ENCODE measurements at regions not wholly inside any gene's neighbourhood (a gene's known extent, or its start where the extent isn't known, plus 50 kb on each side); places are given as distances from the start of the nearest gene placed in this dataset.

GRCh38 chr5:38018016-38018415 lies 178.2 kb upstream of the GDNF start:
- Histone ChIP-seq H3K4me2 (ENCODE audit: low read length) (no peak overlapping the region), H3K9ac (ENCODE audit: low read length) (no peak overlapping the region), H3K27me3 (ENCODE audit: insufficient read depth, low read length) (no peaks in the 10 kb centered on the region), H3K36me3 (ENCODE audit: insufficient read depth, low read length) (no peaks in the 10 kb centered on the region), H2AFZ (ENCODE audit: low read length) (no peak overlapping the region), H3K9me3 (ENCODE audit: low read length) (no peaks in the 10 kb centered on the region), H3K4me3 (ENCODE audit: low read depth, low read length, poor library complexity, severe bottlenecking) (no peak overlapping the region), H3F3A (ENCODE audit: insufficient read depth, low read length) (no peaks in the 10 kb centered on the region), H4K20me1 (ENCODE audit: insufficient read depth, low read length) (no peaks in the 10 kb centered on the region), H3K27ac (ENCODE audit: low read depth, low read length, poor library complexity, severe bottlenecking) (no peak overlapping the region), H3K4me1 (ENCODE audit: insufficient read depth, low read length, severe bottlenecking) (no peaks in the 10 kb centered on the region), H3K9me2 (ENCODE audit: low read depth, low read length) (no peaks in the 10 kb centered on the region), H3K79me2 (ENCODE audit: insufficient read depth, low read length) (no peaks in the 10 kb centered on the region)
- TF ChIP-seq, protein P1, sequence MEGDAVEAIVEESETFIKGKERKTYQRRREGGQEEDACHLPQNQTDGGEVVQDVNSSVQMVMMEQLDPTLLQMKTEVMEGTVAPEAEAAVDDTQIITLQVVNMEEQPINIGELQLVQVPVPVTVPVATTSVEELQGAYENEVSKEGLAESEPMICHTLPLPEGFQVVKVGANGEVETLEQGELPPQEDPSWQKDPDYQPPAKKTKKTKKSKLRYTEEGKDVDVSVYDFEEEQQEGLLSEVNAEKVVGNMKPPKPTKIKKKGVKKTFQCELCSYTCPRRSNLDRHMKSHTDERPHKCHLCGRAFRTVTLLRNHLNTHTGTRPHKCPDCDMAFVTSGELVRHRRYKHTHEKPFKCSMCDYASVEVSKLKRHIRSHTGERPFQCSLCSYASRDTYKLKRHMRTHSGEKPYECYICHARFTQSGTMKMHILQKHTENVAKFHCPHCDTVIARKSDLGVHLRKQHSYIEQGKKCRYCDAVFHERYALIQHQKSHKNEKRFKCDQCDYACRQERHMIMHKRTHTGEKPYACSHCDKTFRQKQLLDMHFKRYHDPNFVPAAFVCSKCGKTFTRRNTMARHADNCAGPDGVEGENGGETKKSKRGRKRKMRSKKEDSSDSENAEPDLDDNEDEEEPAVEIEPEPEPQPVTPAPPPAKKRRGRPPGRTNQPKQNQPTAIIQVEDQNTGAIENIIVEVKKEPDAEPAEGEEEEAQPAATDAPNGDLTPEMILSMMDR (IDR thresholded peaks at IDR 0.05; ENCODE audit: low read length), result no peak
- TF ChIP-seq EZH2 (IDR thresholded peaks at IDR 0.05; ENCODE audit: borderline replicate concordance, low read length), result no peak

DNA sequence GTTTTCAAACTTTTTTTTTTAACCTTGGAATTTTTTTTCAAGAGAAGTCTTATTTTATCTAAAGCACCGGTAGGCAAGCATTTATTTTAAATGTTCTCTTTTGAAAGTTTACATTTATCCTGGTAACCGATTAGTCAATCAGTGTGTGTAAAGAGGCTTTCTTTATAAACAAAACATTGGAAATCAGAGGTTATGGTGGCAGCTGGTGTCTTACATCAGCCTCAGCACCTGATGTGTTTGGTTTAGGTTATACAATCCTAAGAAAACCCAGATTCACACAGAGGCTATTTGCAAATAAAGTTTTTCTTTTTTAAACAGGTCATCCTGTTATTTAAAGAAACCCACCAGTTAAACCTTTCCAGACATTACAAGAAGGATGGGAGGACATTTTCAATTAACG lies 173.3 kb upstream of the GDNF start:
- H3K9me2 ChIP-seq (ENCODE audit: low read depth, low read length), result no peaks in the 10 kb centered on the region
- H3K4me2 ChIP-seq (ENCODE audit: low read length), result no peak overlapping the region
- no peaks in the 10 kb centered on the region for H3K9me3 ChIP-seq (ENCODE audit: low read length)
- H3K4me1 ChIP-seq (ENCODE audit: insufficient read depth, low read length, severe bottlenecking), result no peaks in the 10 kb centered on the region
- no peaks in the 10 kb centered on the region for H4K20me1 ChIP-seq (ENCODE audit: insufficient read depth, low read length)
- H3F3A ChIP-seq (ENCODE audit: insufficient read depth, low read length), result no peaks in the 10 kb centered on the region
- no peak overlapping the region for H3K27ac ChIP-seq (ENCODE audit: low read depth, low read length, poor library complexity, severe bottlenecking)
- peaks cover 3% of the 10 kb centered on the region; the same call in 1 of the 2 replicates for H3K27me3 ChIP-seq (ENCODE audit: insufficient read depth, low read length)
- H3K36me3 ChIP-seq (ENCODE audit: insufficient read depth, low read length), result no peaks in the 10 kb centered on the region
- no peak overlapping the region for H2AFZ ChIP-seq (ENCODE audit: low read length)
- no peak overlapping the region for H3K4me3 ChIP-seq (ENCODE audit: low read depth, low read length, poor library complexity, severe bottlenecking)
- TF ChIP-seq, protein P1 (IDR thresholded peaks at IDR 0.05; ENCODE audit: low read length), result no peak
- no peak for TF ChIP-seq EZH2 (IDR thresholded peaks at IDR 0.05; ENCODE audit: borderline replicate concordance, low read length)
- no peak overlapping the region for H3K9ac ChIP-seq (ENCODE audit: low read length)
- no peaks in the 10 kb centered on the region for H3K79me2 ChIP-seq (ENCODE audit: insufficient read depth, low read length)

DNA sequence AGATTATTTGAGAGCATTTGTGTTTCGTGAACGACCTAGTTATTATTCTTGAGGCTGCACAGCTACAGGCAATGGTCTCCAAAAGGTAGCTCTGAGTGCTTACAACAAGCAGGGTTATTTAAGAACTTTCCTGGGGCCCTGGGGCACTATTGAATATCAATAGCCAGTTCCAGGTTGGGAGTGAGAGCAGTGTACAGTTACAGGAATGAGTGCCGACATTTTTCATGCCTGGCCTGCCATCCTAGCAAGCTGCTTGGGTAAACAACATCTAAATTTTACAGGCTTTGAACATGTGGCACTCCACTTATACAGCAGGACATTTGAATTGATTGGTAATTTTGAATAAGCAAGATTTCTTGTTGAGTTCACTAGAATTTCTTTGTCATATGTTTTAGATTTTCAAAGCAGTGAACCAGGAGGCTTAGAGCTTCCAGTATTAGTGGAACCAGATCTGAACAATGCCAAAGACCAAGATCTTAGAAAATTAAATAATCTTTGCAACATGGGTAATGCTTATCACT lies 171.9 kb upstream of the GDNF start:
- no peaks in the 10 kb centered on the region for H3K79me2 ChIP-seq (ENCODE audit: insufficient read depth, low read length)
- H3K27ac ChIP-seq (ENCODE audit: low read depth, low read length, poor library complexity, severe bottlenecking), result no peak overlapping the region
- H3K27me3 ChIP-seq (ENCODE audit: insufficient read depth, low read length), result peaks cover 3% of the 10 kb centered on the region; the same call in 1 of the 2 replicates
- H3K9ac ChIP-seq (ENCODE audit: low read length), result no peak overlapping the region
- H2AFZ ChIP-seq (ENCODE audit: low read length), result no peak overlapping the region
- no peaks in the 10 kb centered on the region for H3K36me3 ChIP-seq (ENCODE audit: insufficient read depth, low read length)
- H3K9me3 ChIP-seq (ENCODE audit: low read length), result no peaks in the 10 kb centered on the region
- no peak overlapping the region for H3K4me2 ChIP-seq (ENCODE audit: low read length)
- TF ChIP-seq EZH2 (IDR thresholded peaks at IDR 0.05; ENCODE audit: borderline replicate concordance, low read length), result no peak
- TF ChIP-seq, protein P1 (IDR thresholded peaks at IDR 0.05; ENCODE audit: low read length), result no peak
- no peaks in the 10 kb centered on the region for H4K20me1 ChIP-seq (ENCODE audit: insufficient read depth, low read length)
- H3K4me3 ChIP-seq (ENCODE audit: low read depth, low read length, poor library complexity, severe bottlenecking), result no peak overlapping the region
- no peaks in the 10 kb centered on the region for H3F3A ChIP-seq (ENCODE audit: insufficient read depth, low read length)
- H3K9me2 ChIP-seq (ENCODE audit: low read depth, low read length), result no peaks in the 10 kb centered on the region
- no peaks in the 10 kb centered on the region for H3K4me1 ChIP-seq (ENCODE audit: insufficient read depth, low read length, severe bottlenecking)
